PC-9 (cell line): ENCODE measurements at regions not wholly inside any gene's neighbourhood (a gene's known extent, or its start where the extent isn't known, plus 50 kb on each side); places are given as distances from the start of the nearest gene placed in this dataset.

Experiments
- CTCF ChIP-seq: fragments of 200-600 bp; sonication (generic); conservative IDR thresholded peaks from 2 replicates; pipeline ENCODE4 v1.6.1; 2017; ENCODE audit warnings: mixed run types, antibody characterized with exemption, mild to moderate bottlenecking, moderate library complexity
- EZH2 ChIP-seq: fragments of 200-600 bp; sonication (generic); IDR thresholded peaks from 2 replicates; pipeline ENCODE4 v1.8.0; 2017; ENCODE audit warnings: antibody characterized with exemption, low read depth

- TF ChIP-seq CTCF (no peak), EZH2 (no peak)
Observed at GRCh38 chr7:56291-56913, 136.0 kb upstream of the FAM20C start.
